HCEC 1CT (cell line): ENCODE measurements at regions not wholly inside any gene's neighbourhood (a gene's known extent, or its start where the extent isn't known, plus 50 kb on each side); places are given as distances from the start of the nearest gene placed in this dataset.

ENCODE experiments used
- DNase-seq: peaks from one replicate; pipeline ENCODE4 v3.0.0-alpha.2; 2017

GRCh38 chr9:107172160-107172978, 110.7 kb upstream of the RAD23B start:
- peak; percentile 72 for DNase-seq

DNA sequence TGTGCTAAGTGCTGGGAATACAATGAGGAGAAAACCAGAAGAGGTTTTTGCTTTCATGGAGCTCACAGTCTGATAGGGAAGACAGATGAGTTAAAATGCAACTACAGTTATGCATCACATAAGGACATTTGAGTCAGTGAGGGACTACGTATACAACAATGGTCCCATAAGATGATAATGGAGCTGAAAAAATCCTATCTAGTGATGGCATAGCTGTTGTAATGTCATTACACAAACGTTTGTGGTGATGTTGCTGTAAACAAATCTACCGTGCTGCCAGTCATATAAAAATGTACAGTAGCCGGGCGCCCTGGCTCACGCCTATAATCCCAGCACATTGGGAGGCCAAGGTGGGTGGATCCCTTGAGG, 110.1 kb upstream of the RAD23B start:
- no peak for DNase-seq

DNA sequence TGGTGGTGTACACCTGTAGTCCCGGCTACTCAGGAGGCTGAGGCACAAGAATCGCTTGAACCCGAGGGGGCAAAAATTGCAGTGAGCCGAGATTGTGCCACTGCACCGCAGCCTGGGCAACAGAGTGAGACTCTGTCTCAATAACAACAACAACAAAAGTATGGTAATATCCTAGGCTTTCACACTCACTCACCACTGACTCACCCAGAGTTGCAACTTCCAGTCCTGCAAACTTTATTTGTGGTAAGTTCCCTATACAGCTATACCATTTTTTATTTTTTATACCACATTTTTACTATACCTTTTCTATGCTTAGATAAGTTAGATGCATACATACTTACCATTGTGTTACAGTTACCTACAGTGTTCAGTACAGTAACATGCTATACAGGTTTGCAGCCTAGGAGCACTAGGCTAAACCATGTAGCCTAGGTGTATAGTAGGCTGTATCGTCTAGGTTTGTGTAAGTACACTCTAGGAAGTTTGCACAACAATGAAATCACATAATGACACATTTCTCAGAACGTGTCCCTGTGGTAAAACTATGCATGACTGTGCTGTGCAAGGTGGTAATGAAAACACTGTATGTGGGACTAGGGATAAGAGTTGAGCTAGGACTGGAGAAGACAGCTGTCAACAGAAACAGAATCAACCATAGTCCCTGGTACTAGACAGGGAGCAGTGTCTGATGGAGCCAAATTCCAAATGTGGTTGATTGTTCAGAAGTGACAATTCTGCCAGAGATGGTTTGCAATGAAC, 109.5 kb upstream of the RAD23B start:
- DNase-seq, result peak; percentile 36

GRCh38 chr9:107174441-107174840, 108.6 kb upstream of the RAD23B start:
- peak; percentile 50 for DNase-seq

DNA sequence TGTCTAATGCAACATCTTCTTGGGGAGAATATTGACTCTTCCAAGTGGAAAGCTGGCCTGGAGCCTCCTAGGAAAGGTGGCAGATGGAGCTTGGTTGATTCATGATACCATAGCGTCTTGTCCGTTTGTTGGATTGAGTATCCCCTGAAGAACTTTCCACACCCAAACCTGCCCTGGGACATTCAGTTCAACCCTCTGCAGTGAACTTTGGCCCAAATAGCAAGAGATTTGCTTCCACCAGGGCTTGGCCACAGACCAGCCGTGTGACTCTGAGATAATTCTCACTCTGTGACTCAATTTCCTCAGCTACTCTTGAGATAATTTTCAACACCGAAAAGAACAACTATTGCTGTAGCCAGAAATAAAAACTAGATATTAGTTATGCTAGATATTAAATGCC, 108.0 kb upstream of the RAD23B start:
- peak; percentile 33 for DNase-seq

- no peak for DNase-seq
Observed at GRCh38 chr9:107175816-107176435, 107.2 kb upstream of the RAD23B start.

- DNase-seq, result no peak
Observed at GRCh38 chr9:107176436-107177151, 106.5 kb upstream of the RAD23B start.

- DNase-seq, result no peak
Observed at GRCh38 chr9:107177243-107177839, 105.7 kb upstream of the RAD23B start.

DNA sequence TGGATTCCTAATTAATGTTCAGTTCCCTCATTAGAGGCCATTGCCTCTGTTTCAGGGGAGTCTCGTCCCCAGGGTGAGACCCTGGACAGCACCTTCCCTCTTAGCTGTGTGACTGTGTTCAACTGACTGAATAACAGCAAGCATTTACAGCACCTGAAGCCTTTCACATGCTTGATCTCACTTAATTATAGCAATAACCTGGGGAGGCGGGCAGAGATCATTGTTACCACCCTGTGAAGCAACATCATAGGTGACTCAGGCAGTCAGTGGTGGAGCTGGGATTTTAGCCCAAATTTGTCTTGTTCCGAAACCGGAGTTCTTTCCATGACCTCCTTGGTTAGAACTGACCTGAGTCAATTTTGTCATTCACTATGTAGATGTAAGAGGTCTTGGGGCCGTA, 105.2 kb upstream of the RAD23B start:
- no peak for DNase-seq

GRCh38 chr9:107178293-107178692, 104.8 kb upstream of the RAD23B start:
- peak; percentile 47 for DNase-seq

DNA sequence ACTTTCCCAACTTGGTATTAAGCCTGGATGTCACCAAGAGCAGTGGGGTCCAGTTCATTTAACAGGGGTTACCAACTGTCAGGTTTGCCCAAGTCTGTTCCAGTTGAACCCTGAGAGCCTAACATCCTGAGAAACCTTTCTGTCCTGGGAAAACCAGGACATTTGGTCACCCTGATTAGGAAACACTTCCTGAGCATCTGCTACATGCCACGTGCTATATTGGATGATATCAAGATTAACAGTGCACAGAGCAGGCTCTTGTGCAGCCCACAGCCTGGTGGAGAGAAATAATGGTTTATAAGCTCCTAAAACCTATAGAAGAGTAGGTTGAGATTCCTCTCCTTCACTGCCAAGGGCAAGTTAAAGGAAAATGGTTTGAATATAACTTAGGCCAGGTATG, 102.9 kb upstream of the RAD23B start:
- DNase-seq, result peak; percentile 27

DNA sequence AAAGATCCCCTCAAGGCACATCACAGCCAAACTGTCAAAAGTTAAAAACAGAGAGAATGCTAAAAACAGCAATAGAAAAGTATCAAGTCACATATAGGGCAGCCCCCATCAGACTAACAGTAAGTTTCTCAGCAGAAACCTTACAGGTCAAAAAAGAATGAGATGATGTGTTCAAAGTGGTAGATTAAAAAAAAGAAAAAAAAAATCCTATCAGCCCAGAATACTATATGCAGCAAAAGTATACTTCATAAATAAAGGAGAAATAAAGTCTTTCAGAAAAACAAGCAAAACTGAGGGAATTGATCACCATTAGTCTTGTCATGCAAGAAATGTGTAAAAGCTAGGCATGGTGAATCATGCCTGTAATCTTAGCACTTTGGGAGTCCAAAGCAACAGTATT, 99.9 kb upstream of the RAD23B start:
- no peak for DNase-seq

DNA sequence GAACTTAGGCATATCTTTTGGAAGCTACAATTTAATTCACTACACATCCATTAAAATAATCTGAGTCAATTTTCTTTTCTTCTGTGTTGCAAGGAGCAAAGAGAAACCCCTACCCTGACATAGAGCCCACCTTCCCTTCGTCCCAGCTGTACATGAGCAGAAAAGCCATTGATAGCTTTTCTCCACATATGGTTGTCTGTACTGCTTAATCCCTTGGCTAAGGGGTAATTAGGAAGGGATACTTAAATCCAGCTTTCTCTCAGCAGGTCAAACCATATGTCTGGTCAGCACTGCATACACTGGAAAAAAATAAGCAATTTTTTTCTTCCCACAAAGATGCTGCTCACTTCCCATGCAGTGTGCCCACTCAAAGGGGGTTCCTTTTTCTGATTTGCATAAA, 94.7 kb upstream of the RAD23B start:
- DNase-seq, result no peak

- DNase-seq, result peak; percentile 89
Observed at GRCh38 chr9:107190061-107190935, 92.8 kb upstream of the RAD23B start.

DNA sequence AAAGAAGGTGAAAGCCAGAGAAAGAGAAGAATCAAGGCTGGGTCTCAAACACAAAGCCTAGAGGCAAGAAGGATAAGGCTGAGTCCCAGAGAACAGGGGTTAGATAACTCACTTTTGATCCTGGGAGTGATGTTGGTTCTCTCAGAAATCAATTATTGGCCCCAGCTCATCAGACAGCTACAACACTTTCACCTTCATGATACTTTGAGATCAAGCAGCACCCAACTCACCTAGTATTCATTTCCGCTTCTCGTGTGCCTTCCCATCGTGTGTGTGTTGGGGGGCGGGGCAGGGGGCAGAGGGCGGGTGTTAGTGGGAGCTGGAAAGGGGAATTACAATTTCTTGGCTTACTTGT, 92.2 kb upstream of the RAD23B start:
- DNase-seq, result no peak

DNA sequence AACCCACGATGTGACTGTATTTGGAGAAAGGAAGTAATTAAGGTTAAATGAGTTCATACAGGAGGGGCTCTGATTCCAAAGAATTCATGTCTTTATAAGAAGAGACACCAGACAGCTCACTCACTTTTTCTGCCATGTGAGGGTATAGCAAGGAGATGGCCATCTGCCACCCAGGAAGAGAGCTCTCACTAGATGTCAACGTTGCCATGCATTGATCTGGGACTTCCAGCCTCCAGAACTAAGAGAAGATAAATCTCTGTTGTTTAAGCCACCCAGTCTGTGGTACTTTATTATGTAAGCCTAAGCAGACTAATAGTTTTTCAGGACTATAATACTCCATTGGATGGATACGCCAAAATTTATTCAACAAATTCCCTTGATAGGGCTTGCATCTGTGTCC, 89.8 kb upstream of the RAD23B start:
- DNase-seq, result no peak

DNA sequence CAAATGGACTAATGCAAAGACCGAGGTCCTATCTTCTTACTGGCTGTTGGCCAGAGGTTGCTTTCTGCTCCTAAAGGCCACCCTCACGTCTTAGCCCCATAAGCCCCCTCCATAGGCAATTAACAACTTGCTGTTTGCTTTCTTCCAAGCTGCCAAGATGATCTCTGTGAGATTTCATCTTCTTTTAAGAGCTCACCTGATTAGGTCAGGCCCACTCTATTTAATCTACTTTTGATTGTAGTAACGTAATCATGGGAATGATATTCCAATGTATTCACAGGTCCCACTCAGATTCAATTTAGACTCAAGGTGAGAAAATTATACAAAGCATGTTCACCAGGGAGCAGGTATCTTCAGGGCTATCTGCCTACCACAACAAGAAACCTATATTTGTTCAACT, 84.4 kb upstream of the RAD23B start:
- no peak for DNase-seq

DNA sequence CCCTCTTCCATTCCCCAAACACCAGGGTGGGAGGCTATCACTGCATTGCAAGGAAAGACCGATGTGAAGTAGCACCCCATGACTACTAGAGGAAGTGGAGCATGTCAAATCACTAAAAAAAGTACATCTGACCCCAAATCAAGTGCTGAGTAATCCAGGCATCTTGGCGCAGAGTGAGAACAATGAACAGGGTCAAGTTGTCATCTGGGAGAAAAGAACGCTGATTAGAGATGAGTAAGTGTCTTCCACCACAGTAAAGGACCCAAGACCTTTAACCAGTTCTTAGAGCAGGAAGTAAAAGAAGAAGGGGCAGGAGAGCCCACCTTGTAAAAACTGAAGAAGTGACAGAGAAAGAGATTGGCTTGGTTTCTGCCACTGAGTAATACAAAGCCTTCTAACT, 75.0 kb upstream of the RAD23B start:
- peak; percentile 66 for DNase-seq

DNA sequence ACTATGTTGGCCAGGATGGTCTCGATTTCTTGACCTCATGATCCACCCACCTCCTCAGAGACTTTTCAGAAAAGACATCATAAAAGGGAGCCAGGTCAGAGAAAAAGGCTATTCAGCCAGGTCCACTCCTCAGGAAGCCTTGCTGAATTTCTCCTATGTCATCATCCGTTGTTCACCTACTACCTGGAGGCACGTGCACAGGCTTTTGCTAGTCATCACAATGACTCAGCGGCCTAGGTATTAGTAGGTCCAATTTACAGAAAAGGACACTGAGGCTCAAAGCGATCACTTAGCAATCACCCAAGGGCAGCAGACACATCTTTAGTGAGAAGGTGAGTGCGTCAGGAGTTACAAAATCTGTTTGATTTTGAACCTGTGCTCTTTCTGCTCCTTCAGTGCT, 72.3 kb upstream of the RAD23B start:
- DNase-seq, result no peak

DNA sequence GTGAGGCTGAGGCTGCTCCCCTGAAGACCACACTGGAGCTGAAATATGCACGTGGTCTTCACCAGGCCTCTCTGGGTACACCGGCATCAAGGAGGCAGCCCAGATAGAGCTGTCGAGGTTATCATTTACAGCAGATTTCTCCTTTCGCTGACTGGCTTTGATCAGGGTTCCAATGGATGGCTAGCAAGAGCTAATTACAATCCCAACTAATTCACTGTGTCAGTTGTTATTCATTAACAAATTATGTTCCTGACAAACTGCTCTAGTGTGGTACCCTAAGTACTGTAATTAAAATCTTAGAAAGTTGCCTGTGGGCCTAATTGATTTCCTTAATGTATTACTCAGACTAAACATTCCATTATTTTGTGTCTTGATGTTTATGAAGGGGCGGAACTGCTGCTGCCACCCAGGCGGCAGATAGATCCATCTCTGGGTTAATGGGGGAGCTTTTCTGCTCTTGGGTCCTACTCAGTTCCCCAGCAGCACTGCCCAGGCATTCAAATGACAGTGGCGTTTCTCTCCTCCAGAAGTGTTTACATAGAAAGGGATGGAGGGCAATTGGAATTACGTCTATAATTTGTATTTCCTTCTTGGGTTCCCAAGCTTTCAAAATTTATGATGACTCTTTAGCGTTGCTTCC, 71.7 kb upstream of the RAD23B start:
- DNase-seq, result no peak

DNA sequence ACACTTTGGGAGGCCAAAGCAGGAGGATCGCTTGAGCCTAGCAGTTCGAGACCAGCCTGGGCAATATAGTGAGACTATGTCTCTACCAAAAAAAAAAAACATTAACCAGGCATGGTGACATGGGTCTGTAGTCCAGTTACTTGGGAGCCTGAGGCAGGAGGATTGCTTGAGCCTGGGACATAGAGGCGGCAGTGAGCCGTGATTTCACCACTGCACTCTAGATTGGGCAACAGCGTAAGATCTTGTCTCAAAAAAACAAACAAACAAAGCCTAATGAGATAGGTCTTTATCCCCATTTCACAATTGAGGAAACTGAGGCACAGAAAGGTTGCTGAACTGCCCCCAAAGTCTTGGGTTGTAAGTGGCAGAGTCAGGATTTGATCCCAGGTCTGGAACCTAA, 70.5 kb upstream of the RAD23B start:
- DNase-seq, result no peak

DNA sequence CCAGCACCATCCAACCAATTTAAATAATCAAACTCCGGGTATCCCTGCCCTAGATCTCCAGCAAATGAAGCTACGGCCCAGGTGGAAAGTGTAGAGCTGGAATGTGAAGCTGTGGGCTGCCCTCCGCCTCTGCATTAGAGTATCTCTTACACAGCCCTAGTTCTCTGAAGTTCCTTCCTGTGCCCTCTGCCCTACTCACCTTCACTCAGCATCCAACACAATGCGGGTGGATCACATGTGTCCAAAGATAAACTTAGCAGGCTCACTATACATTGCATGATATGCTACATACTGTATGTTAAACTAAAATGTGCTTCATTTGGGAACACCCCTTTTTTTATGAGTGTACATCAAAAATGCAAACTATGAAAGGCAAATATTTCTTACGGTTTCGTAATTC, 70.0 kb upstream of the RAD23B start:
- no peak for DNase-seq
